GOT3 (cell line): ENCODE measurements at regions not wholly inside any gene's neighbourhood (a gene's known extent, or its start where the extent isn't known, plus 50 kb on each side); places are given as distances from the start of the nearest gene placed in this dataset.
"Not testable (repeated sequence)": the region's sequence is repeated elsewhere in the genome, so short reads cannot be mapped to it uniquely, and the experiment has no call there.

Experiments used
- DNase-seq: peaks from one replicate; lab custom pipeline; 2025; ENCODE audit warnings: mixed read lengths; lab: John Stamatoyannopoulos, UW

DNA sequence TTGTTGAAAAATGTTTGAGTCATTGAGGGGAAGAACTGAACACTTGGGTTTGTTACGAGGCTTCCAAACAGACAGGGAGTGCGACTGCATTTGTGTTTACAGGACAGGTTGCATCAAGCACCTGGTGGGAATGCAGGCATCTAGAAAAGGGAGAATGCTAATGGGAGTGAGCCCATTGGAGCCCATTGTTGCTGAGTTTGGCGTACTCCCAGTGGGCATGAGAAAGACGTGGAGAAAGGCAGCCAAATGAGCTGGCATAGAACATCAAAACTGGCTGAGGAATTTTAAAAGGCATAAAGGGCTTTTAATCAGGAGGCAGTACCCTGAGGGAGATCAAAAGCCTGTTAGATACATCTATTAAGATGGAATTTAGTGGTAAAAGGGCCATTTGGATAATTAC lies 171.6 kb upstream of the NPSR1 start:
- no peak for DNase-seq

GRCh38 chr7:34487391-34488115 lies 170.5 kb upstream of the NPSR1 start:
- no peak for DNase-seq

- DNase-seq = no peak
These were observed 169.3 kb upstream of the NPSR1 start for GRCh38 chr7:34488766-34489165.

GRCh38 chr7:34491899-34492298 lies 166.1 kb upstream of the NPSR1 start:
- no peak for DNase-seq

DNA sequence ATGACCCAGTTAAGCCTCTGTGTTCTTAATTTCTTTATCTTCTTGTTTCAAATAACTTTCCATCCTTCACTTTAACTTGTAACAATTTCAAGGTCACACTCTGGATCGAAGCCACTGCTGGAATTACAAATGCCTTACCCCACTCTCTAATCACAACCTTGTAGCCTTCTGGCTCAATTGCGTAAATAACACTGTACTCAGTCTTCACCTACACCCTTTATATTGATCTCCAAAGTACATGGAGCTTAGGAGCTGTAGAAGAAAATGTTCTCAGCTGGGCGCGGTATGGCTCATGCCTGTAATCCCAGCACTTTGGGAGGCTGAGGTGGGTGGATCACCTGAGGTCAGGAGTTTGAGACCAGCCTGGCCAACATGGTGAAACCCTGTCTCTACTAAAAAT lies 164.3 kb upstream of the NPSR1 start:
- DNase-seq = no peak

GRCh38 chr7:34497153-34497777 lies 160.8 kb upstream of the NPSR1 start:
- DNase-seq = no peak

GRCh38 chr7:34501156-34501555 lies 156.9 kb upstream of the NPSR1 start:
- no peak for DNase-seq

- DNase-seq = no peak
These were observed 150.8 kb upstream of the NPSR1 start for GRCh38 chr7:34507191-34507590.

DNA sequence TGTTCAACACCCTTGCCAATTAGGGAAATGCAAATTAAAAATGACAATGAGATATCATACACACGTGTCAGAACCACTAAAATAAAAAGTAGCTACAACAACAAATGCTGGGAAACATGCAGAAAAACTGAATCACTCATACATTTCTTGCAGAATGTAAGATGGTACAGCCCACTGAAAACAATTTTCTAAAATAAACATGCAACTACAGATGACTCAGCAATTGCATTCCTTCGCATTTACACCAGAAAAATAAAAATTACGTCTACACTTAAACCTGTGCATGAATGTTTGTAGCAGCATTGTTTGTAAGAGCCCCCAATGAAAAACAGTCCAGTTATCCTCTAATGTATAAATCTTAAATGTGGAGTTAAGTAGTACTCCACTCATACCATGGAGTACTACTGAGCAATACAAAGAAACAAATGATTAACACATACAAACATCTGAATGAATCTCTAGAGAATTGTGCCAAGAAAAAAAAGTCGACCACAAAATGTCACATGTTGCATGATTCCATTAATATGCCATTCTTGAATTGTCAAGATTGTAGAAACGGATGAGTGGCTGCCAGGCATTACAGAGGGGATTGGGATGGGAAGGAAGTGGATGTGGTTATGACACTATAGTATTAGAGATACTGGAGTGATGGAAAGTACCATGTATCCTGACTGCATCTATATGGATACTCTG lies 134.6 kb upstream of the NPSR1 start:
- DNase-seq = no peak

DNA sequence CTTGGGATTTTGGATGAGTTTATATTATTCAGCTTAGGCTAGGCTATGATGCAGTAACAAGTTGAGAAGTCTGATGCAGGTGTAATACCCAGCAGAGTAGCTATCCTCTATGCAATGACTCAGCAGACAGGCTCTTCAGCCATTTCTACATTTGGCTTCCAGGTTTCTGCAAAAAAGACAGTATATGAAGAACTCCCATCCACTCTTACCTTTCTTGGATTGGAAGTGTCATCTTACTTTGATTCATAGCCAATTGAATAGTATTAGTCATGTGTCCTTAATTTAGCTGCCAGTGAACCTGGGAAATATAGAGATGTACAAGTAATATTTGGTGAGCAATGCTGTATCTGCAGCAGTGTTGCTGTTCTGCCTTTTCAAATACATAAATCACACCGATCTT lies 127.8 kb upstream of the NPSR1 start:
- no peak for DNase-seq

GRCh38 chr7:34539003-34539402 lies 119.0 kb upstream of the NPSR1 start:
- DNase-seq = no peak

GRCh38 chr7:34544621-34545020 lies 113.4 kb upstream of the NPSR1 start:
- no peak for DNase-seq

- no peak for DNase-seq
These were observed 107.0 kb upstream of the NPSR1 start for GRCh38 chr7:34550996-34551395.

DNA sequence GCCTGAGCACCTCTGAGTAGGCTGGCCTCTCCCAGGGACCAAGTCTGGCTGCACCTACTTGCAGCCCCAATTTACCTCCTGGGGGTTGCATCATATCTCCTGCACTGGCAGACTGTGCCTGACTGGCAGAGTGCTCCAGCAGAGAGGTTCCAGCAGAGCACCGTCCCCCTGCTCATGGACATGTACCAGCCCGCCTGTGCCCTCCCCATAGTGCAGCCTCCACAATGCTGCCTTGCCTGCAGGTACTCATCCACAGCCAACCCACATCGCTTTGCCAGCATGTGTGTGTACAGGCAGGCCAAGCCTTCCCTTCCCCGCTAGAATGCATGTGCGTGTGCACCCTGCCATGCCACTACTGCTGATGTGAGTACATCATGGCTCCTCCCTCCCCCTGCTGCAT lies 105.5 kb upstream of the NPSR1 start:
- DNase-seq = no peak

DNA sequence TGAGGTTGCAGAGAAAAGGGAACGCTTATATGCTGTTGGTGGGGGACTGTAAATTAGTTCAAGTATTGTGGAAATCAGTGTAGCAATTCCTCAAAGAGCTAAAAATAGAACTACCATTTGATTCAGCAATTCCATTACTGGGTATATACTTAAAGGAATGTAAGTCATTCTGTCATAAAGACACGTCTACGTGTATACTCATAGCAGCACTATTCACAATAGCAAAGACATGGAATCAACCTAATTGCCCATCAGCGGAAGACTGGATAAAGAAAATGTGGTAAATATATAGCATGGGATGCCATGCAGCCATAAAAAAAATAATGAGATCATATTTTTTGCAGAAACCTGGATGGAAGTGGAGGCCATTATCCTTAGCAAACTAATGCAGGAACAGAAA lies 100.0 kb upstream of the NPSR1 start:
- DNase-seq = no peak

GRCh38 chr7:34564091-34564490 lies 93.9 kb upstream of the NPSR1 start:
- no peak for DNase-seq

- no peak for DNase-seq
These were observed 90.1 kb upstream of the NPSR1 start for GRCh38 chr7:34567906-34568305.

- no peak for DNase-seq
These were observed 87.9 kb upstream of the NPSR1 start for GRCh38 chr7:34569975-34570699.

DNA sequence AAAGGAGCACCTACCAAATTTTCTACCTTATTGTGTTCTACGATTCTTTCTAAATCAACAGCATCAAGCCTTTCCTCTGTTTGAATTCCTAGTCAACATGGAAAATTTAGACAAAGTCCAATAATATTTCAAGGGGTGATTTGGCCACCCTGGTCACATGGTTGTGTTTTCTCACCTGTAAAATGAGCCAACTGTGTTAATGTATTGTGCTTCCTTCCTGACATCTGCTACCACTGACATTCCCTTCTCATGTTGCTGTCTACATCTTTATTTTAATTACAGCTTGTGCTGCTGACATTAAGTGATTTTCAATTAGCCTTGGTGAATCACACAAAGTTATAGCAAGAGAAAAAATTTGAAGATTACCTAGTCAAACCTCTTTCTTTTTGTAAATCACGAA lies 83.0 kb upstream of the NPSR1 start:
- no peak for DNase-seq

DNA sequence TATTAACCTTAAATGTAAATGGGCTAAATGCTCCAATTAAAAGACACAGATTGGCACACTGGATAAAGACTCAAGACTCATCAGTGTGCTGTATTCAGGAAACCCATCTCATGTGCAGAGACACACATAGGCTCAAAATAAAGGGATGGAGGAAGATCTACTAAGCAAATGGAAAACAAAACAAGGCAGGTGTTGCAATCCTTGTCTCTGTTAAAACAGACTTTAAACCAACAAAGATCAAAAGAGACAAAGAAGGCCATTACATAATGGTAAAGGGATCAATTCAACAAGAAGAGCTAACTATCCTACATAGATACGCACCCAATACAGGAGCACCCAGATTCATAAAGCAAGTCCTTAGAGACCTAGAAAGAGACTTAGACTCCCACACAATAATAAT lies 80.1 kb upstream of the NPSR1 start:
- not testable (repeated sequence) for DNase-seq

- not testable (repeated sequence) for DNase-seq
These were observed 76.3 kb upstream of the NPSR1 start for GRCh38 chr7:34581698-34582097.

DNA sequence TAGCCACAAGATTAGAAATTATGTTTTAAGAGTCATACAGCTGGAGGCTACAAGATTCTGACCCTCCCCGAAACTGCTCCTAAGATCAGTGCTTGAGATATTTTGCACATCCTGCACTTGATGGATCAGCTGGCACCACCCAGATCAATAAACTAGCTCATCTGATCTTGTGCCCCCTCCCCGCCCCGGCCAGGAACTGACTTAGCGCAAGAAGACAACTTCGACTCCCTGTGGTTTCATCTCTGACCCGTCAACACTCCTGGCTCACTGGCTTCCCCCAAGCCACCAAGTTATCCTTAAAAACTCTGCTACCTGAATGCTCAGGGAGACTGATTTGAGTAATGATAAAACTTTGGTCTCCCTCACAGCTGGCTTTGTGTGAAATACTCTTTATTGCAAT lies 73.5 kb upstream of the NPSR1 start:
- no peak for DNase-seq

GRCh38 chr7:34596887-34597286 lies 61.1 kb upstream of the NPSR1 start:
- no peak for DNase-seq
